HepG2 (cell line): ENCODE measurements at regions not wholly inside any gene's neighbourhood (a gene's known extent, or its start where the extent isn't known, plus 50 kb on each side); places are given as distances from the start of the nearest gene placed in this dataset.

Source experiments
- CTCF ChIP-seq: sonication (generic); formaldehyde crosslinking; IDR thresholded peaks from 2 replicates; pipeline ENCODE4 v1.5.0; 2020; ENCODE audit warnings: mild to moderate bottlenecking, missing genetic modification reagents, moderate library complexity
- EZH2 ChIP-seq: conservative IDR thresholded peaks from 2 replicates; pipeline ENCODE4 v1.6.1; 2012; ENCODE audit warnings: mild to moderate bottlenecking, low read depth, low read length, moderate library complexity
- FOXA3 ChIP-seq: IDR thresholded peaks from 2 replicates; pipeline ENCODE4 v1.6.1; 2016; ENCODE audit warnings: missing genetic modification reagents, missing compliant biosample characterization
- POLR2A ChIP-seq, 2 experiments: IDR thresholded peaks; 2 replicates each; pipeline ENCODE4 v1.6.1; 2011; ENCODE audit warnings: low read depth in 2 of 2, low read length in 2 of 2, mild to moderate bottlenecking in 1 of 2, moderate library complexity in 1 of 2; ENCODE audit not compliant: insufficient read depth in 1 of 2
- STAT5B ChIP-seq: sonication (generic); formaldehyde crosslinking; IDR thresholded peaks from 2 replicates; pipeline ENCODE4 v1.4.0; 2020; ENCODE audit warnings: missing genetic modification reagents
- ZFX ChIP-seq: sonication (generic); formaldehyde crosslinking; IDR thresholded peaks from 2 replicates; pipeline ENCODE4 v1.4.0; 2020; ENCODE audit warnings: mild to moderate bottlenecking, low read depth, missing genetic modification reagents, moderate library complexity
- ZNF121 ChIP-seq: sonication (generic); formaldehyde crosslinking; IDR thresholded peaks from 2 replicates; pipeline ENCODE4 v1.5.0; 2020; ENCODE audit warnings: mild to moderate bottlenecking, missing genetic modification reagents

- TF ChIP-seq CTCF = no peak
- no peak for TF ChIP-seq STAT5B (CRISPR knock-in tag)
- TF ChIP-seq POLR2A (IDR thresholded peaks at IDR 0.05; ENCODE audit: insufficient read depth in 1 of 2, low read depth in 2 of 2, low read length in 2 of 2) = no peak
- no peak for TF ChIP-seq EZH2
- no peak for TF ChIP-seq ZFX (CRISPR knock-in tag)
- no peak for TF ChIP-seq FOXA3 (CRISPR knock-in tag)
- TF ChIP-seq ZNF121 (CRISPR knock-in tag) = no peak
Measured at GRCh38 chr10:21100190-21100589, 203.1 kb upstream of the NEBL start.
